HG02642 (cell line): ENCODE measurements at regions not wholly inside any gene's neighbourhood (a gene's known extent, or its start where the extent isn't known, plus 50 kb on each side); places are given as distances from the start of the nearest gene placed in this dataset.

Source experiments
- ATAC-seq: cut with Tn5 transposase; IDR thresholded peaks from one replicate; pipeline ENCODE4 v1.9.1; 2021; ENCODE audit warnings: mild to moderate bottlenecking; ENCODE audit not compliant: unreplicated experiment, poor library complexity

DNA sequence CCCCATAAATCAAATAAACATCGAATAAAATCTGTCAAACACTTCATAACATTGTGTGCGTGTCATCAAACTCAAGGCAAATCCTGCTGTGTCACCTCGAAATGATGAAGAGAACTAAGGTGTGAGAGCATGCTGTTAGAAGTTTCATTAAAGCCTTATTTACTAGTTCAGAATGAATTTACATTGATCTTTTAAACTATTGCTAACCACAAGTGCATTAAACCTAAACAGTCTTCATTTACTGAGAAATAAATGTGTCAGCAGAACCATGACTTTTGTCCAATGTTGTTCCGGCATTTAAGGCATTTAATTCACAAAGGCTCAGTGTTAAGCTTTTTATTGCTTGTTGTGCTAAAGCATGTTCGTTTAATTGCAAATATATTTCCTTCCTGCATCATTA lies 474.4 kb downstream of the SETD4 start:
- ATAC-seq: no peak

DNA sequence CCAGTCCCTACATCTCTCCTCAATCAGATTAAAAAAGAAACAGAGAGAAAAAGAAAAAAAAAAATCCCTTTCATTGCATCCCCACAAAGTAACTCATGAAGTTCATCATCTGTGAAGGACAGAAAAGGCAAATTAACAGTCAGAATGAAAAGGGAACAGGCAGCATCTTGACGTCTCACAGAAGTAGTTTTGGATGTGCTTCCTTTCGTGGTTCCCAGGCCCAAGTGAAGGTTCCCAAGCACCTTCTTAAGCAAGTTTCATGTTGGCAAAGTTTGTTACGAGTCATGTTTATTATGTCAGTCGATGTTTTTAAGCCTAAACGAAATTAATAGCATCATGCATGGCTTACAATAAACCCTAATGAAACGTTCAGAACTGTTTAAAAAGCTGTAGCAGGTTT lies 475.2 kb downstream of the SETD4 start:
- no peak for ATAC-seq

DNA sequence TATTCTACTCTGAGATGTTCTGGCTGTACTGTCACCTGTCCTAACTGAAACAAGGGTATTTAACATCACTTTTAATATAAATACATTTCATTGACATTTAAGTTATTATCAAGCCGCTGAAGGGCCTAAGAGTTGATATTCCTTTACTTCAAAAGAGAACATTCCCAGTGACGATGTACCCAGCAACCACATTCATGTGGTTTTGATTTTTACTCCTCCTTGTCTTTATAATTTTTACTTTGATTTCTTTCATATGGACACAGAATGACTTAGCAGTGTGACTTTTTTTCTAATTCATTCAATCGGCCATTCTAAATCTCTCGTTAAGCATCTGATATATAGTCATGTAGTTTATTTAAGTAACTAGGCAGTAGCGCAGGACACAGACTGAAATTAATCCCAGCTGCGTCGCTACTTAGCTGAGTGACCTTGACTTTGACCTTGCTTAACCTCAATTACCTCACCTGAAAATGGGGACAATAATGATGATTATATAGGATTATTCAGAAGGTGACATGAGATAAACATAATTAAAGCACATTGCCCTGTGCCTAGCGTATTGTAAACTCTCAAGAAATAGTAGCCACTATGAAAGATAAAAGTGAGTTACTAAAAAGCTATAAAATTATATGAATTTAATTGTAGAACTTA lies 476.6 kb downstream of the SETD4 start:
- ATAC-seq: no peak

DNA sequence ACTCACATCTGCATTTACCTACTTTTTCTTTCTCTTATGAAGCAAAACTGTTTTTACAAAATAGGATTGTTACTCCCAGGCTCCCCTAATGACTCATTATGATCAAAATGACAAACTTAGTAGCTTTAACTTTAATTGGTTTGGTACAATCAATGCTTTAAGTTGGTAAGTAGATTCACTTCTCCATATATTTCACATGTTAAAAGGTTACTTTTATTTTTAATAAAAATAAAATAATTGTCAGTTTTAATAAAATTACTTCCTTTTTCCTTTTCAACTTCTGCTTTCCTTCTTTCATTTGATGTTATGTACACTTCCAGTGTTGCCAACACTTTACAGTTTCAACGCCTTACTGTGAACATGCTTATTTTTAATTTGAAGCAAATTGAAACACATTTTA lies 477.6 kb downstream of the SETD4 start:
- no peak for ATAC-seq

DNA sequence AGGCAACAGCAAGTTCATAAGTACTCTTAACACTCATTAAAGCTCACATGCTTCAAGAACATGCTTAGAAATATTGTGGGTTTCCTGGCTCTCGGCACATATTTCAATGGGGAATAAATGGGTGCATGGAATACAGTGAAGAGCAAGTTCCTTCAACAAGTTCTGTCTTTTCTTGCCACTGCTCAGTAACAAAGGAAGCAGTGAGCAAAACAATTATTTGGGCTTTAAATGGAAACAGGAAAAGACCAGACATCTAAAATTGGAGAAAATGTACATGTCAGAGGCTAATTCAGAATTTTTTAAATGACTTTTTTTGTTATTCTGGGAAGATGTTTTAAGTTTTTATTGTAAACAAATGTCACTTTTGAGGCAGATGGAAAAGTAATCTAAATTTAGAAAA lies 478.7 kb downstream of the SETD4 start:
- no peak for ATAC-seq

DNA sequence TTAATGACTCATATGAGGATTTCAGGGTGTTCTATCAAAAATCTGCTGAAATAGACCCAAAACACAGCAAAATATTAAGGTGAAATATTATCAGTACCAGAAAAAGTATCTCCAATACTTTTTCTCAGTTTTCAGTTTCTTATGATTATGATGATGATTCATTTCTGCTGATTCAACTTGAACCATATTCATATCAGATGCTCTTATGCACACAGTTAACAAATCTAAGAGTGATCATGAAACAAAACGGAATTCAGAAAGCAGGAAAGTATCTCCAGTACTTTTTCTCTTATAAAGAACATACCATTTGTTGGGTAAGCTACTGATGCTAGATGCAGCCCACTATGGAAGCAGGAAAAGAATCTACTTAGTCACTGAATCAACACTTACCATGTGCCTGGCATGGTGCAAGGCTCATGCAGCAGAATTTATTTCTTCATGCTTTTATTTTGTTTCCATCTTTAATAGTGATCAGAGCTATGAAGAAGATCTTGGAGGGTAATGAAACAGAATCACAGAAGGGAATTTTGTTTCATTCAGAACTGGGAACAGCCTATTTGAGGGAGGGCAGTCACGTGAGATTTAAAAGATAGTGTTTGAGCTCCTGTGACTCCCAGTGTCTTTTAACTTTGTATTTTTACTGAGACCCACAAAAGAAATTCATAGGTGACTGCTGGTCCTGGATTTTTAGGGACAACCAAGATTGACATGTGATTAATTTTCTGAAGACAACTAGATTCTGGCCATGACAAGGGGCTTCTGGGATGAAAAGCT lies 480.6 kb downstream of the SETD4 start:
- no peak for ATAC-seq

DNA sequence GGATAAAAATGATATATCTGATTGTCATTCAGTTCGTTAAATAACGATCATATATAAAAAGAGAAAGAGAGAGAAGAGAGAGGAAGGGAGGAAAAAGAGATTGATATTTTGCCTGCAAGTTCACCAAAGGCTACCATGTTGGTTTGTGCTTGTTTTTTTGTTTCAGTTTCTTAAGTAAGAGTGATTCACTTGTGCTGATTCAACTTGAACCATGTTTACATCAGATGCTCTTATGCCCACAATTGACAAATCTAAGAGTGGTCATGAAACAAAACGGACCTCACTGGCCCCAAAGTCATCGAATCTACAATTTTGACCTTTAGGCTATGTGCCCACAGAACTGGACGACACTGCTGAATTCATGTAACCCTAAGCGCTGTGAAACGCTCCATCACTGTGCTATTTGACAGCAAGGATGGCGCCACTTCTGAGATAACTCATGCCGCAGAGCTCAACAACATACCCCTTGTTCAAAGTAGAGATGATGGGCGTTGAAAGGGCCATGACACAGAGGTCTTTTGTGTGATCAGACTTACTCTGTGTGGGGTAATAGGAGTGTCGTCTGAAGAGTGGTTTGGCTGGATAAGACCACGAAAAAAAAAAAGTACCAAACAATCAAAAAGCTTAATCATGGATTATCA lies 481.4 kb downstream of the SETD4 start:
- ATAC-seq: no peak

DNA sequence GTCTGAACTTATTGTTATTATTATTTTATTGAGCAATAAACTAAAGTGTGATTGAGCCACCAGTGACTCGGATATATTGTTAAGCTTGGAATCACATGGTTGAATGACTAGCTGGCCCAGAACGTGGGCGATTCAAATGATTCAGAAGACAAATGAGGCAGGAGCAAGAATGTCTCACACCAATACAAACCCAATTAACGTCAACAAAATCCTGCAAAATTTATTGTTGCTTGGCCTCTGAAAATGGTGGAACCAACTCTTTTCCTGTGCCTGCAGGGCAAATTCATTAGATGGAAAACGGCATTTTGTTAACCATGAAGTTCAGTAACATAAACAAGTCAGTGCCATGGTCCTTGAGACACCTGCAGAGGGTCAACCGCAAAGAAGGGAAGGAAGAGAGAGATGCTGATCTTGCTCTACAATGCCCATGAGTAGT lies 482.0 kb downstream of the SETD4 start:
- no peak for ATAC-seq

DNA sequence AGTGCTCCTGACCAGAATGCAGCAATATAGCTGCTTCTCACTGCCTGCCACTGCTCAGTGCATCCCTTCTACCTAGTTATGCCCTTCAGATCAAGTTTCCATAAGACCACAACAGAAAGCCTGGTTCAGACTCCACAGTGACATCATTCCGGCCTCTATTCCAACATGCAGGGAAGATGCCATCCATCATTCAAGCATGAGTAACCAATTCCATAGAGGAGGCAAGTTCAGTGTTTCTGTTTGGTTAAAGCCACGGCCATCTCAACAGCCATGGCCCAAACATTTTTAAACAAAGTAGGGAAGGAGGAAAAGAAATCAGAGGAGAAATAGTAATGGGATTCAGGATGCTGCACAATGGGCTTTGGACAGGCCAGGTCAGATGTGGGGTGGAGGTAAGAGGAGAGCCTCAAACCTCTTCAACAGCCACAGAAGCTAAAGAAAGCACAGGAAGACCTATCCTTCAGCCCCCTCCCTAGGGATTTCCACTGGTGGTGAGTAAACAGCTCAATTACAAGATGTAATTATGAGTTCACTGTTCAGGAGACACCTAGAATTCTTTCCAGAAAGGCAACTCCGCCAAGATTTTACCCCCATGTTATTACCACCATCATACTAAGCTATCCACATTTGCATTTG lies 484.9 kb downstream of the SETD4 start:
- ATAC-seq: no peak

DNA sequence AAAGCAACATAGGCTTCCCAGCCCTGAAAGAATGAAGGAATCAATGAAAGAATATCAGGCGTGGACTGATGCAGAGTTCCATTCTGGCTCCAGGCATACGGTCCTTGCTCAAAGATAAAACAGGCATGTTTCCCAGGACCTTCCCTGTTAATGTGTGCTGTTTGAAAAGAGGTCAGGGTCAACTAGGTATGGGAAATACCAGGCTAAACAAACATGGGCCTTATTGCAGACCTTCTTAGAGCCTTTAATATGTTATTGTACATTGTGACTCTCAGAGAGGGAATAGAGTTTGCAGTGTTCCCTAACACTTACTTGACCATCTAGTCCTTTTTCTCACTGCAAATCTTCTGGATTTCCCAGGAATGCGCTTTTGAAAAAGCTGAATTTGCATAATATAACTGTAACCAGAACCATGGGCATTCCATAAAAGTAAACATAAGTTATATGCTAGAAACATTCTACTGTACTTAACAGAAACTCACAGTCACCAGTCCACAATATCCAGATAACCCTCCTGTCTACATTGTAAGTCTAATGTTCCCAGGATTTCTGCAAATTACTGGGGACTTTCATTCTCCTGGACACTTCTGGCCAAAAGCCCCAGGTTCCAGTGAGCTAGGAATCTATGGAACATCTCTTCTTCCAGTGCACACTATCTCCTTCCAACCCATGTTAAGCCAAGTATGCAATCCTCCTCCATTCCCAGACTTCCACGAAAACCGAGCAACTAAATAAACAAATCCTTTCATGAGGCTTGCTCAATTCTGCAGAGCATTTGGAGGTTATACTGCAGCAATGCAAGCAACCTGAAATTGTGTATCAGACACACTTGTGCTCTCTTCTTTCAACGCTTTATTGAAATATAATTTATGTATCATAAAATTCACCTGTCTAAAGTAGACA lies 486.6 kb downstream of the SETD4 start:
- ATAC-seq: no peak

DNA sequence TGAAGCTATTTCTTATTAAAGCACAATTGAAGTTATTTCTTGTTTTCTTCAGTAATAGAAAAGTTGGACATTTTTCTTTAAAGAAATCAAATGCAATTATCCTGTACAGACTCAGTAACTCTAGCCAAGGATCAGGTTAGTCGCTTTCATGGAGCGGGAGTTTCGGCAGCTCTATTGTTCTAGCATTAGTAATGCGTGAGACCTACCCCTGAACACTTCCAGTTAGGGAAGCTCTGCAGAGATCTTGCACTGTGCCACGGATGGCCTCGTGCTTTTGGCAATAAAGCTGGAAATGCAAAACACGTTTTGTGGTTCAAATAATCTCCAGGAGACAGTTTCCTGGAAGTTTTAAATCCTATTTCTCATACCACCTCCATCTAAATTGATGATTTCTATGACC lies 488.4 kb downstream of the SETD4 start:
- no peak for ATAC-seq

DNA sequence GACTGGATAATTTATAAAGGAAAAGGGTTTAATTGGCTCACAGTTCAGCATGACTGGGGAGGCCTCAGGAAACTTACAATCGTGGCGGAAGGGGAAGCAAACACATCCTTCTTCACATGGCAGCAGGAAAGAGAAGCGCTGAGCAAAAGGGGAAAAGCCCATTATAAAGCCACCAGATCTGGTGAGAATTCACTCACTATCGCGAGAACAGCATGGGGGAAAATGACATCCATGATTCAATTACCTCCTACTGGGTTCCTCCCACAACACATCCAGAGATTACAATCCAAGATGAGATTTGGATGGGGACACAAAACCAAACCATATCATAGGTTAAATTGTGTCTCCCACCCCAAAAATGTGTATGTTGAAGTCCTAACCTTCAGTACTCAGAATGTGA lies 491.7 kb downstream of the SETD4 start:
- ATAC-seq: no peak

DNA sequence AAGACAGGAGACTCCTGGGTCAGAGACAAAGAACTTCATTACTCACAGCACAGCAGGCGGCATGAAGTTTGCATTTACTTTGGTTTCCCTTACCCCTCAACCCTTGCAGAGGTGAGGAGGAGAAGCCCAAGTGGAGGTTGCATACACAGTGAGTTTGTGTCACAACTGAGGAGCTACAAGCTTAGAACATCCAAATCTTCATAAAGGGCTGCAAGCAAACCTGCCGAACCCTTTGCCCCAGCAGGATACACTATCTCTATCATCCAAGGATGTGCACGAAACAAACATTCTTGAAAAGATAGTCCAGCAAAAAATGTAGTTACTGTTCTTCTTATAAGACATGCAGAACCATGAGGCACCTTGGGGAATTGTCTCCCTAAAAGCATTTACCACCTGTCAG lies 493.5 kb downstream of the SETD4 start:
- ATAC-seq: no peak

DNA sequence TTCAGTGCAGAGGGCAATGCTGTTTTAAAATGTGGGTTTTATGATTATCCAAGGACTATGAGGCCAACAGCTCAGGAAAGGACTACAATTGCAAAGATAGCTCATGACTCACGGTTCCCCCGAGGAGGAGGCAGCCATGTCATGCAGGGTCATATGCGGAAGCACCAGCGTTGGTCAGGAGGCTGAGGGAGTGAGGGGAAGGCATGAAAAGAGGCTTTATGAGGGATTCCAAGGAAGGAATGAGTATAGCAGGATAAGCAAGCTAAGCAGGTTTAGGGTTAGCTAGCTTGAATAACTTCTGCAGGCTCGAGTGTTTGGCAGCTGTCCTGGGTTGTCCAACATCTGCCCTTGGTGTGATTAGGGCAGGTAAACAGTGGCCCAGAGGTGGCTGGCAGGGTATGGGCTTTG lies 495.1 kb downstream of the SETD4 start:
- ATAC-seq: no peak

DNA sequence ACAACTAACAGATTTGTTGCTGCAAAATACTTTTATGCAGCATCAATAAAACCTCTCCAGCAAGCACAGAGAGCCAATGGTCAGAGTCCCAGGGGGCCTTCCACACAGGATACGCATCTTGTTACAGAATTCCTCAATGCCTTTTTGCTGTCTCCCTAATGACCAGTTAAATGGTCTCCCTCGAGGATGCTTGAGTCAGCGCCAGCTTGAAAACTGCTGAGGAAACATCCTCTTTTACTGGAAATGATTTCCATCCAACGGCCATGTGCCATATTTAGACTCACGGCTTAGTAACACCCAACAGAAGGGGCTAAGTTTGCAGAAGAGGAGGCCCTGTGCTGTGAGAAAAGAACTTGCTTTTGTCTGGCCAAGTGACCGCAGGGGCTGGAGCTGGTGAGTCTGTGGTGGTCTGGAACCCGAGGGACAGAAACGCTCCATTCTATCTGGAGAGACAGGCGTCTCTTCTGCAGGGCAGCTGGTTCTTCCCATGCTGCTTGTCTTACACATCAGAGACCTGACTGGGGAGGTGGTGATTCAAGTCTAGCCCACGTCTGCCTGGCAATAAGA lies 496.4 kb downstream of the SETD4 start:
- no peak for ATAC-seq

DNA sequence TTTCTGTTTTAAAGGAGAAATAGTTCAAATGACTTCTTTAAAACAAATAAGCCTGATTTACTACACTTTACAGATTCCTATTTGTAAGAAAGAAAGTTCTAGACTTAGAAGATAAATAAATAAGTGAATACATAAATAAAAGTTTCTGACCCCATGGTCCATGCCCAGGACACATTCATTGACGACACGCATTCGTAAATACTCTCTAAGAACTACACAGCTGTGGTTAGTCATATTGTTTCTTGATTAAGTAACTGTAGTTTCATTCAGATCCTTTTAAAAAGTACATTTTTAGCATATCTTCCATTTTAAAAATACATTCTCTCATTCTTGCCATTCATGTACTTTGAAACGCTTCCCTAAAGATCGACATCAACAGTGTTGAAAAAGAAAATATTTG lies 497.4 kb downstream of the SETD4 start:
- no peak for ATAC-seq

DNA sequence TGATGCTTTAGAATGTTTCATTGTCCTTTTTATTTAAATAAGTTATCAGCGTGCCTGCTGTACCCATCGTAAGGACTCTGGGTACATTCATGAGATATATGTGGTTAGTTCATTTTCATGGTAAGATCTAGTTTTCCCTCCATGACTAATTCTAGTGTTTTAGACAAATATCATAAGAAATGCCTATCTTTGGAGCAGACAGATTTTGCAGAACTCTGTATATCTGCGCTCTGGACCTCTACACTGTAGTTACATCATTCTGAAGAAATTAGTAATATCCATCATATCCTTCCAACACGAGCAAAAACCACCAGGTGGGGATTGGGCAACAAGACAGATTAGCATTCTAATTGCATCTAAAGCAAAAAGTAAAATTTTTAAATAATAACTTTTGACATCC lies 499.2 kb downstream of the SETD4 start:
- no peak for ATAC-seq

DNA sequence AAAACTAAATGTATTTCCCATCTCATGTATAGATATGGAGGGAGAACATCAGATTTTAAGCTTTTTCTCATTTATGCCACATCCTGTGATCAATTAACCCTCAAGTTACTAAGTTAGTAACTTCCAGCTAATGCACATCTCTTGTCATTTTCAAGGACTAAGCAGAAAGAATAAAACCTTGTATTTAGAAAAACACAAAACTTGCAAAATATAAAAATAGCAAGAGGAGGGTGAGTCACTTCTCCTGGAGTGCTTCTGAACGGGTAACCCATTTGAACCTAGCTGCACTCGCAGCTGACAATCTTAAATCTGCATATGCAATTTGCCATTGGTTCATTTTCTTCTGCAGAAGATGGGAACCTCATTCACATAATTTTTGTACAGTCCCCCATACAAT lies 500.5 kb downstream of the SETD4 start:
- ATAC-seq: no peak

DNA sequence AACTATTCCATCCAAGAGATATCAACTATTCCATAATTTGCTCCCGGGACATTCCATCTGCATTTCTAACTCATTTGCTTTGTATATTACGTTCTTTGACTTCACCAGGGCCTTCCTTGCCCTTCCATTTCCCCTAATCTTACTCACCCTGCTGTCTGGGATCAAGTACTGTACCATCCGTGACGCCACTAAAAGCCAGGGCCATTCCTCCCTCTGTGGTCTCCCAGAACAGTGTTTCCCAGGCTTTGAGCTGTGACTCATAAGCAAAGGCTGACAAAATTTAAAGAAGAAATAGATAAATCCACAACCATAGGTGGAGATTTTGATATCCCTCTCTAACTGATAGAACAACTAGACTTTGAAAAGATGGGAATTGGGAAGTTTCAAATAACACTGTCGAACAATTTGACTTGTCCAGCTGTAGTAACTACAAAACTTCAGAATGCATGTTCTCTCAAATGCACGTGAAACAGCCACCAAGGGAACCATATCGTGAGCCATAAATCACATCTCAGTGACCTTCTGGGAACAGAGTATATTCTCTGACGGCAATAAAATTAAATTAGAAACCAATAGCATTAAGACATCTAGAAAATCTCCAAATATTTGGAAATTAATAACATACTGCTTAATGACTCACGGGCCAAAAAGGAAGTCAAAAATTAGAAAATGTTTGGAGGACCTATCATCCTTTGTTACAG lies 501.0 kb downstream of the SETD4 start:
- no peak for ATAC-seq
